ENCODE measurements at regions not wholly inside any gene's neighbourhood (a gene's known extent, or its start where the extent isn't known, plus 50 kb on each side); places are given as distances from the start of the nearest gene placed in this dataset.

DNA sequence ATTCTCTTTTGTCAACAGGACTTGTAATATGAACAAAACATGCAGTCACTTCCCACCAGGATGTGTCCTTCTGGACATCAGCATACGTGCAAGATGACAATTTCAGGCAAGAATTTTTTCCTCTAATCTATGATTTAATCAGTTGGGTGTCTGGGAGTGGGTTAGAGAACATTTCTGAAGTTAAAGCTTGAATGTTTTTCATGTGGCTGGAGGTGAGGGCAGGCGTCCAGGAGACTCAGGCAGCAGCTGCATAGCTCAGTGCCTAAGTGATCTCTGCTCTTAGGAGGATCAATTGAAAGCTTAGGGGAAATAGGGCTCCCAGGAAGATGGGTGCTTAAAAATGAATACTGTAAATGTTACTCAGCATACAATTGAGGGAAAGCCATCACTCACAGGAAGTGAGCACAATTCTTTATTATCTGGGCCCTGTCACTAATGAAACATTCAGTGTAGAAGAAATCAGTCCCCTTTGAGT, 457.6 kb upstream of the KLF6 start:
- TF ChIP-seq POLR2A (IDR thresholded peaks at IDR 0.05; ENCODE audit: low read depth, low read length) (no peak), SPI1 (IDR thresholded peaks at IDR 0.05; ENCODE audit: low read depth, low read length) (no peak), POLR2AphosphoS5 (IDR thresholded peaks at IDR 0.05; ENCODE audit: low read depth, low read length) (no peak), PAX5 (IDR thresholded peaks at IDR 0.05; ENCODE audit: insufficient read depth, low read length, severe bottlenecking) (no peak)
